ENCODE measurements at regions not wholly inside any gene's neighbourhood (a gene's known extent, or its start where the extent isn't known, plus 50 kb on each side); places are given as distances from the start of the nearest gene placed in this dataset.

DNA sequence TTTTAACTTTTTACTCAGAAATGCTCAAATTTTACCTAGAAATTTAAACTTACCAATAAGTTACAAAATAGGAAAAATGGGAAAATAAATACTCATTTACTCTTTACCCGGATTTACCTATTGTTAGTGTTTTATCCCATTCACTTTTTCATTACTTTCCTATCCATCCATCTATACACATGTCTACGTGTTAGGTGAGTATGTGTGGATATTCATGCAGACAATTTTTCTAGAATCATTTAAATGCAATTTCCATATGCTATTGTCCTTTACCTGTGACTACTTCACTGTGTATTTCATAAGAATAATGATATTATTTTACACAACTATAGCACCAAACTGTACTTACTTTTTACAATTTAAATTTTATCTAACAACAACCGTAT lies 896.6 kb upstream of the INTU start:
- TF ChIP-seq, protein P1, sequence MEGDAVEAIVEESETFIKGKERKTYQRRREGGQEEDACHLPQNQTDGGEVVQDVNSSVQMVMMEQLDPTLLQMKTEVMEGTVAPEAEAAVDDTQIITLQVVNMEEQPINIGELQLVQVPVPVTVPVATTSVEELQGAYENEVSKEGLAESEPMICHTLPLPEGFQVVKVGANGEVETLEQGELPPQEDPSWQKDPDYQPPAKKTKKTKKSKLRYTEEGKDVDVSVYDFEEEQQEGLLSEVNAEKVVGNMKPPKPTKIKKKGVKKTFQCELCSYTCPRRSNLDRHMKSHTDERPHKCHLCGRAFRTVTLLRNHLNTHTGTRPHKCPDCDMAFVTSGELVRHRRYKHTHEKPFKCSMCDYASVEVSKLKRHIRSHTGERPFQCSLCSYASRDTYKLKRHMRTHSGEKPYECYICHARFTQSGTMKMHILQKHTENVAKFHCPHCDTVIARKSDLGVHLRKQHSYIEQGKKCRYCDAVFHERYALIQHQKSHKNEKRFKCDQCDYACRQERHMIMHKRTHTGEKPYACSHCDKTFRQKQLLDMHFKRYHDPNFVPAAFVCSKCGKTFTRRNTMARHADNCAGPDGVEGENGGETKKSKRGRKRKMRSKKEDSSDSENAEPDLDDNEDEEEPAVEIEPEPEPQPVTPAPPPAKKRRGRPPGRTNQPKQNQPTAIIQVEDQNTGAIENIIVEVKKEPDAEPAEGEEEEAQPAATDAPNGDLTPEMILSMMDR (IDR thresholded peaks at IDR 0.05; ENCODE audit: borderline replicate concordance, extremely low read depth, low read length, poor library complexity, severe bottlenecking): no peak
- no peak for TF ChIP-seq EZH2 (IDR thresholded peaks at IDR 0.05; ENCODE audit: borderline replicate concordance, low read depth, low read length, severe bottlenecking)
